ENCODE measurements at regions not wholly inside any gene's neighbourhood (a gene's known extent, or its start where the extent isn't known, plus 50 kb on each side); places are given as distances from the start of the nearest gene placed in this dataset.

DNA sequence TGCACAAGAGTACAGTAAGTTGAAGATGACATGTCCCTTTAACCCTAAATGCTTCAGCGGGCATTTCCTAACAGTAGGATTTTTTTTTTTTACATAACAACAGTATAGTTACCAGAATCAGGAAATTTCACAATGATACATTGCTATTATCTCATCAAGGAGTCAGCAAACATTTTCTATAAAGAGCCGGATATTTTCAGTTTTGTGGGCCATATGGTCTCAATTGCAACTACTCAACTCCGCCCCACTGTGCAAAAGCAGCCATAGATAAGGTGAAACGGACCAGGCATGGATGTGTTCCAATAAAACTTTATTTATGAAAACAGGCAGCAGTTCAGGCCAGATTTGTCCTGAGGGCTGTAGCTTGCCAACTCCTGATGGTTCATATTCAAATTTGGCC lies 130.6 kb downstream of the SMAD6 start:
- DNase-seq = no peak

DNA sequence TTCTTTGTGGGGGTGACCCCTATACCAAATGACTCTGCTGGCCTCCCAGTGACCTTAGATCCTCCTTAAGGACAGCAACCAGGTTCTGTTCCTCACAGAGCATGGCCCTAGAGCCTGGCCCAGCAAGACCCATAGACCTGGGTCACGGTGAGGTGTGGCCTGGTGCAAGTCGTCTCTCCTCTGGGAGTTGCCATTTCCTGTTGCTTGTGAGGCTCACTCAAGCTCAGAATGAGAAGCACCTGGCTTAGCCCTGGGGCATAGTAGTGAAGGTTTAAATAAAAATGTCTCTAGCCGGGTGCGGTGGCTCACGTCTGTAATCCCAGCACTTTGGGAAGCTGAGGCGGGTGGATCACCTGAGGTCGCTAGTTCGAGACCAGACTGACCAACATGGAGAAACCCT lies 131.3 kb downstream of the SMAD6 start:
- DNase-seq = no peak

DNA sequence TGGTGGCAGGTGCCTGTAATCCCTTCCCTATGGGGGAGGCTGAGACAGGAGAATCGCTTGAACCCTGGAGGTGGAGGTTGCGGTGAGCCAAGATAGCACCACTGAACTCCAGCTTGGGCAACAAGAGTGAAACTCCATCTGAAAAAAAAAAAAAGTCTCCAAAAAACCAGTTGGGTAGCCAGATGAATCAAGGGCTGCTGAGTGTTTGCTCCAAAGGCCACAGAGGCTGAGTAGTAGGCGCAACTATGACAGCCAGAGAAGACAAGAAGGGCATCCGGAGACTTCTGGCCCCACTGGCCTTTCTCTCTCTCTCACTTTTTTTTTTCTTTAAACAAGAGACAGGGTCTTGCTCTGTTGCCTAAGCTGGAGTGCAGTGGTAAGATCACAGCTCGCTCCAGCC lies 131.8 kb downstream of the SMAD6 start:
- DNase-seq = no peak

DNA sequence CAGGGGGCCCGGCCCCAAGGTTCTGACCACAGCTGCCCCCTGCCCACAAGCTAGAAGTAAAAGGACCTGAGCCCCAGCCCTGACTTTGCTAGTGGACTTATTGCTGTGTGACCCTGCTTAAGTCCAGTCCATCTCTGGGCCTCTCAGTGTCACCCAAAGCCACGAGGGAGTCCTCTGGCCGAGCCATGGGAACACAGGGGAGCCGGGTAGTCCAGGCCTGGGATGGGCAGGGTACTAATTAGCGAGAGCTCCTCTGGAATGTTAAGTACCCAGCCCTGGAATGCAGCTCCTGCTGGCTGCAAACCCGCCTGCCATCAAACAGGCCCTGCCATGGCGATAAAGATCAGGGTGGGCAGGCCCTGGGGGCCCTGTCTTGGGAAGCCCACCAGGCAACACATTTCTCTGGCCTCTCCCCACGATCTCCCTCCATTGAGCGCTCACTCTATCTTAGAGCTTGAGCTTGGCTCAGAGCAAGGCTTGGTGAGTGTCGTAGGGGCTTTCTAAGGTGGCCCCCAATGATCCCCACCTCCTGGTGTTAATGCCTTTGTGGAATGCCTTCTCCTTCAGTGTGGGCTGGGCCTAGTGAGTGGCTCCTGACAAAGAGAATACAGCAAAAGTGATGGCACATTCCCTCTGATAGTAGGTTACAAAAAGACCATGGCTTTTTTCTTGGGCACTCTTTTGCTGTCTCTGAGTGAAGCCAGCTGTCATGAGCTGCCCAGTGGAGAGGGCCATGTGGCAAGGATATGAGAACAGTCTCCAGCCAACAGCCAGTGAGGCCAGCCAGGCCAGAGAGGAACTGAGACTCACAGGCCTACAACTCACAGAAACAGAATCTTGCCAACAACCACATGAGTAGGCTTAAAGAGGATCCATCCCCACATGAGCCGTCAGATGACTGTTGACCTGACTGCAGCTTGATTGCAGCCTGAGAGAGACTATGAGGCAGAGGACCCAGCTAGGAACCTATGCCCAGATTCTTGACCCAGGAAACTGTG lies 133.1 kb downstream of the SMAD6 start:
- no peak for DNase-seq

DNA sequence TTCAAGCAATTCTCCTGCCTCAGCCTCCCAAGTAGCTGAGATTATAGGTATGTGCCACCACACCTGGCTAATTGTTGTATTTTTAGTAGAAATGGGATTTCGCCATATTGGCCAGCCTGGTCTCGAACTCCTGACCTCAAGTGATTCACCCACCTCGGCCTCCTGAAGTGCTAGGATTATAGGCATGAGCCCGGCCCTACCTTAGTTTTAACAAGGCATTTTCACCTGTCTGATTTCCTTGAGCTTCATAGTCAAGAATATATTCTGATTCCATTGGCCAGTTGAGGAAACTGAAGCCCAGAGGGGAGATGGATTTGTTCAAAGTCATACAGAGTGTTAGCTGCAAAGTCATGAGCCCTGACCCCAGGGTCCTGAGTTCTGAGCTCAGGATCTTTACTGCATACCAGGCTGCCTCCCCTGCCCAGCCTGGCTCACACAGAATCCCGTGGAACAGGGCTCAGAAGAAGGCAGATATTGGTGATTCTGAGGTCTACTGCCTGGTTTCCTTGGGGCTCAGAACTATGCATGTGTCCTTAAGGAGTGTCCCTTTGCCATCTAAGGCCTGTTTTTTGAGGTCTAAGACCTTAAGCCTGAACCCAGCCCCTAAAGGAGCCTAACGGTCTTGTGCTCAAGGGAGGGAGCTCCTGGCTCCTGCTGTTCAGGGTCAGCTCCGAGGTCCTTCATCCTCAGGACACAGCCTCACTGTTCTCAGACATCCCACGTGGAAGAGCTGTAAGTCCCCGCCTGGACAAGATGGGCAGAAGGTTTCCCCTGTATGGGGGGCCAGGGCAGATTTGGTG lies 134.4 kb downstream of the SMAD6 start:
- DNase-seq = no peak

DNA sequence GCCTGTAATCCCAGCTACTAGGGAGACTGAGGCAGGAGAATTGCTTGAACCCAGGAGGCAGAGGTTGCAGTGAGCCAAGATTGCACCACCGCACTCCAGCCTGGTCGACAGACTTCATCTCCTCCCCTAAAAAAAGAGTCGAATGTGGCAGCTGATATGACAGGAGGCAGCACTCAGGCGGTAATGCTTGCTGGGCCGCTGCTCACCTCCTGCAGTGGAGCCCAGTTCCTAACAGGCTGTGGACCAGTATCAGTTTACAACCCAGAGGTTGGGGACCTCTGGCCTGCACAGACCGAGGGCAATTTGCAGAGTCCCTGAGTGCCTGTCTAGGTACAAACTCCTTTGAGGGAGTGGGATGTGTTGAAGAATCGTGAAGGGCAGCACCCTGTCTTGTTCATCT lies 136.2 kb downstream of the SMAD6 start:
- no peak for DNase-seq

DNA sequence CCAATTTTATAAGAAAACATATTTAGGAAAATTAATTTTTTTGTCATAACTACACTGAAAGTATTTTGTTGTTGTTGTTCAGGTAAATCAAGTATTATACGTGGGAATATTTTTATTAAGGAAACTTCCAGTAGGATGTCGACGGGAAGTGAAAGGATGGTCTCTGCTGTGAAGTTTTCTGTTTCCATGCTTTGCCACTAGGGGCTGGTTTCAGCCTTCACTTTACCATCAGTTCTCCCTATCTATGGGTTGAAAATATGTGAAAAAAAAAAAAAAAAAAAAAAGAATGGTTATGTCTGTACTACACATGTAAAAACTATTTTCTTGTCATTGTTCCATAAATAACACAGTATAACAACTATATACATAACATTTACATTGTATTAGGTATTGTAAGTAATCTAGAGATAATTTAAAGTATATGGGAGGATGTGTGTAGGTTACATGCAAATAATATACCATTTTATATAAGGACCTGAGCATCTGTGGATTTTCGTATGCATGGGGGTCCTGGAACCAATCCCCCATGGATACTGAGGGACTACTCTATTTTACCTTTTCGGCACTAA lies 136.7 kb downstream of the SMAD6 start:
- DNase-seq = no peak

DNA sequence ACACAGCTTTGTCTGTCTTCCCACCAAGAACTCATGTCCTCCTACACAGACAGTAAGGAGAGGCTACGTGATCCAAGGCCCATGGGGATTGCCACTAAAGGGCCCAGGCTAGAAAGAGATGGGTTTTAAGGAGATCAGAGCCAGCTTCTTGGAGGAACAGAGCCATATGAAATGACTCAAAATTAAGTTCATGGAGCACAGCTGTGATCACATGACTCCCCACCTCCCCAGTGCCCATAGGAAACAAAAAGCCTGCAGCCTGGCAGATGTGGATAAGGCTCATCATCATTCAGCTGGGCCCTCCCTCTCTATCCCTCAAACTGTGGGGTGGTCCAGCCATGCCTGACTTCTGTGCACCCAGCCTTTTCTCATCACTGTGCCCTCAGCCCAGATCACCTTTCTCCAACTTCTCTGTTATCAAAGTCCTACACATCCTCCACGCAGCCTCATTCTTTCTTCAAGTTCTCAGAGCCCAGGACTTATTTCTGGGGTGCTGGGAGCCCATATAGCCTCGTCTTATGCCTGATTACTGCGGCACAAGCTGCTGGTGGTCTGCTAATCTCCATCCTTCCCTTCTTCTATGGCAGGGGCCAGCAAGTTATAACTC lies 137.6 kb downstream of the SMAD6 start:
- DNase-seq = no peak

DNA sequence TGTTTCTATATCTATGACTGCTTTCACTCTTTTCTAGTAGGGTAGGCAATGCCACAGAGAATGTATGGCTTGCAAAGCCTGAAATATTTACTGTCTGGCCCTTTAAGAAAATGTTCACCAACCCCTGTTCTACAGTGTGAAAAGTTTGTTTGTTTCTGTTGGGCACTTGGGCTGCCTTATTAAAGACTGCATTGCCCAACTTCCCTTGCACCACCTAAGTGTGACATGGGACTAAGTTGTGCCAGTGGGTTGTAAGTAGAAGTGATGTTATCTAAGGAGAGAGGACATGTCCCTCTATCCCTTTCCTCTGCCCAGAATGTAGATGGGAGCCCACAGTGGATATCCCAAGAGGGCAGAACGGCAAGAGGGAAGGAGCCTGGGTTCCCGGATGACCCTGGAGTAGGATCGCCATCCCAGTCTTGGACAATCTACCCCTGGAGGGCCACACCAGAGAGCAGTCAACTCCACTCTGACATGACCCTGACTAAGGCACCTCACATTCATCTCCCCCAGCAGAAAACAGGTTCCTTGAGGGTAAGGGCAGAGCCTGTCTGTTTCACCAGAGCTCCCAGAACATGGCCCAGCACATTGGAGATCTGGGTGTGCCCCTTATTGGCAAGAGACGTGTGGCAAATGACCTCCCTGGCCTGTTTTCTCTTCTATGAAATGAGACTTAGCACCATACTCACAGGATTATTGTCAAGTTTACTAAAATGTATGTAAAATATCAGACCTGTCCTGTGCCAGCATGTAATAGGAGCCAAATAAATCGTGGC lies 138.8 kb downstream of the SMAD6 start:
- DNase-seq = no peak

DNA sequence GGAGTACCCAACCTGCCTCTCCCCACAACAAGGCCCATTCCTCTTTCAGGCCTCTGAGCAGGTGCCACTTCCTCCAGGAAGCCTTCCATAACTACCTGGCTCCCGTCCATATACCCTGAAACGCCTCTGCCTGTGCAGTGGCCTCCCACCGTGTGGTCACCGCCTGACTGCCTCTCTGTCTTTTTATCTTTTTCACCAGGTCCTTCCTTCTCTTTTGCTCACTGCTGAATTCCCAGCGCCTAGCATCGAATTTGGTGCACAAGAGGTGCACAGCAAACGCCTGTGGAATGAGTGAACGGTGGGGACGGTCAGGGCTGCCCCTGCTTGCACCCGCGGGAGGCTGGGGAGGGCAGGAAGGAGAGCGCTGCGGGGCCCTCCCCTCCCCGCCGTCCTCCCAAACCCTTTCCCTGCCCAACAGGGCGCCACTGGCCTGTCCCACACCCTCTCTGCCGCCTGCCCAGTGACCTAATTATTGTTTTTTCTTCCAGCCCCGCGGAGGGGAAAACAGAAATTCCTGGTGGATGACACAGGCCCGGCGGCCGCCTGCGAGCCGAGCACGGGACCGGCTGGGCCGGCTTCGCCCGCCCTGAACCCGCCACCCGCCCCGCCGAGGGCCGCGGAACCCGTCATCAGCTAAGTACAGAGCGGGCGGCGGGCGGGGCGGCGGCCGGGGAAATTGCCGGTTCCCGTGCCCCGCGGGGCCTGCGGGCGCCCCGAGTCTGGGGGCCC lies 140.1 kb downstream of the SMAD6 start:
- no peak for DNase-seq

DNA sequence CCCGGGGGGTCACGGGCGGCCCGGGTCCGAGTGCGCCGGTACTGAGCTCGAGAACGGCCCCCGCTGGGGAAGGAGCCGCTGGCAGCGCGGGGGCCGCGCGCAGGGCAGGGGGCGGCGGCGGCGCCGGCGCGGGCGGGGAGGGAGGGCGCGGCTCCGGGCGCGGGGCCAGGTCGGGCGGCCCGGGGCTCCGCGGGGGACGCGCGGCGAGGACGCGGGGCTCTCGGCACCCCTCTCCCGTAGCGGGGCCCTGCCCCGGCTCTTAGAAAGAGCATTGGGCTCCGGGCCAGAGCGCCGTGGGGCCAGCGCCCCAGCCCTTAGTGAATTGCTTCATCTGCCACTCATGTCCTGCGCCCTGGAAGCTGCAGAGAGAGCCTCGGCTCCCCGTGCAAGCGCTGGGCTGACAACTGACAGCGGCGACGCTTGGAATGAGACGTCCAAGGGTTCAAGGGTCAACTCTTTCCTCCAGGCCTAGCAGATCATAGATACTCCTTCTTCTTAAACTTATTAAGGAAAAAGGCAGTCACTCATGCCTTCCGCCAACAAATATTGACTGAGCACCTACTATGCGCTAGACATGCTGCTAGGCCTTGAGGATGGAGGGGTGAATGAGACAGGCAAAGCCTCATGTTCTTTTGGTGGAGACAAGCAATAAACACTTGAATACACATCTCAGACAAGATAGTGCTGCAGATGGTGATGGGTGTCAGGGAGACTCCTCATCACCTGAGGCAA lies 140.8 kb downstream of the SMAD6 start:
- no peak for DNase-seq

DNA sequence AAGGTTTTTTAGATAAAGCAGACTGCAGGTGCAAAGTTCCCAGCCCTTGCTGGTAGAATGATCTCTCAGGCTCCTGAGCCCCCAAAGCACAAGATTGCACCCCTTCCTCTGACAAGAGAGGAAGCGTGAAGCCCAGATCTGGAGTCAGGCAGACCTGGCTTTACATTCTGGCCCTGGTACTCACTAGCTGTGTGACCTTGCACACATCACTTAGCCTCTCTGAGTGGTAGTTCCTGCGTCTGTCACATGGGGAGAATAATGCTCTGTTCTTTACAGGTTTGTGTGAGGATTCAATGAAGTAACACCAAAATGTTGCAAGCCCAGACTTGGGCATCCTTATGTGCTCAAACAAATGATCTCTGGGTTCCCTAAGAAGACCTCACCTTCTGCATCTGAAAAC lies 141.5 kb downstream of the SMAD6 start:
- DNase-seq = no peak

DNA sequence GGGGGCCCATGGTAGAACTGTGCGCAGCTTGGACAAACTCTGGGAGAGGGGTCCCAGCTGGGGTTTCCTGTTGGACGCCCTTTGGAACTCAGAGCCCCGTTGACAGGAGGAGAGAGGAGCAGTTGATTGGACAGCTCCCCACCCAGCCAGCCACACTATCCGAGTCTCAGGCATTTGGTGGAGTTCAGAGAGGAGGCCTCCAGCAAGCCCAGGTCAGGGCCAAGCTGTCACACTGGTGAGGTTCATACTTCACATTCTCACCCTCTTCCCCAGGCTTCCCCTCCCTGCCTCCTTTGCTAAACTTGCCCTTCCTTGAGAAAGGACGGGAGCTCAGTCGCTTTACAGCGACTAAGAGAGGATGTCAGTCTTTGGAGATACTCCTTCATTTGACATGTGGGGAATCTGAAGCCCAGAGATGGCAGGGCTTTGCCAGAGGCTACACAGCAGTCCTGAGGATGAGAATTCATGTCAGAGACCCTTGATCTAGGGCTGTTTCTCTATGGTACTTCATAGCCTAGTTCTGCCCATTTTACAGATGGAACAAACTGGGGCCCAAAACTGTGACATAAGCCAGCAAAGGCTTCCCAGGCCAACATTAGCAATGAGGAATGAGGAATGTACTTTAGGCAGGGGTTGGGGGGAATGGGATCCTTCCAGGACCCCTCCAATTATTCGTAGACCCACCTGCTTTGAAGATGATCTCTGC lies 142.2 kb downstream of the SMAD6 start:
- no peak for DNase-seq

DNA sequence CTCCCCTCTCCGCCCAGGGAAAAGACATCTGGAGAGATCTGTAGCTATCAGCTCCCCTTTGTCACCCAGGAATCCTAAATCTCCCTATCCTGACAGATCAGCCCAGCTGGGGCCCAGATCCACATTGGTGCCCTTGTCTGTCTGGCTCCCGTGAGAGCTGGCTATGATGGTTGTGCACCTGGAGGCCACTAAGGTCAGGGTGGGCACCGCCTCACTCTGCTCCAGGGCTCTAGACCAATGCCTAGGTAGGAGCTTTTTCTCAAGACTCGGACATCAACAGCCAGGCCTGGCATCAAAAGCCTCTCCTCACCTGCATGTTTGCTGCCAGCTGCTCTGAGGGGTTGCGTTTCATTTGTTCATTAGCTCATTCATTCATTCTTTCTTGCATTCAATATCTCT lies 142.7 kb downstream of the SMAD6 start:
- DNase-seq = no peak

DNA sequence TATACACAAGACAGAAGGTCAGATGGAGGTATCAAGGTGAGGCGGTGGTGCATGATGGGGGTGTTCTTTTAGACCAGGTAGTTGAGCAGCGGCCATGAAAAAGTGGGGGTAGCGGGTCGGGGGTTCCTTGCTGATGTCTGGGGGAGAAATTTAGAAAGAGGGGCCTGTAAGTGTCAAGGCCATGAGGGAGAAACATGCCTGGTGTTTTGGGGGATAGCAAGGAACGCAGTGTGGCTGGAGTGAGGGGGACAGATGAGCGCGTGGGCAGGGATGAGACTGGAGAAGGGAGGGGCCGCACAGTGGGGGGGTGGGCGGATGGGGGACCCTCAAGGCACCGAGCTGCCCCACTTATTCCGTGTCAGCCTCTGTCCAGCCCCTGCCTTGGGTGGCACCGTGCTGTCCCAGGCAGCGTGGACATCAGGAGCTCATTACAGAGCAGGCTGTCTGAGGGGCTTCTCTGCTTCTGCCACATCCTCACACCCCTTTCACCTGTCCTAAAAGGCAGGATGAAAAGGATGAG lies 143.3 kb downstream of the SMAD6 start:
- no peak for DNase-seq

DNA sequence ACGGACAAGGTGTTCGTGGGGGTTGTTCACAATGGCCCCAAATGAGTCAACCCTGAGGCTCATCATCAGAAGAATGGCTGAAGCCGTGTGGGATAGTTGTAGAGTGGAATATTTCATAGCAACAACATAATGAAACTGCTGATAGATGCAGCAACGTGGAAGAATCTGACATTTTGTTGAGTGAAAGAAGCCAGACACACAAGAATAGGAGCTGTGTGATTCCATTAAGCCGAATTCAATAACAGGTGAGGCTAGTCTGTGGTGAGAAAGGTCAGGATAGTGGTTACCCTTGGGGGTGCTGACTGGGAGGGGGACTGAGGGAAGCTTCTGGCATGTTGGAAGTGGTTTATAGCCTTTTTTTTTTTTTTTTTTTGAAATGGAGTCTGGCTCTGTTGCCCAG lies 144.0 kb downstream of the SMAD6 start:
- DNase-seq = no peak

DNA sequence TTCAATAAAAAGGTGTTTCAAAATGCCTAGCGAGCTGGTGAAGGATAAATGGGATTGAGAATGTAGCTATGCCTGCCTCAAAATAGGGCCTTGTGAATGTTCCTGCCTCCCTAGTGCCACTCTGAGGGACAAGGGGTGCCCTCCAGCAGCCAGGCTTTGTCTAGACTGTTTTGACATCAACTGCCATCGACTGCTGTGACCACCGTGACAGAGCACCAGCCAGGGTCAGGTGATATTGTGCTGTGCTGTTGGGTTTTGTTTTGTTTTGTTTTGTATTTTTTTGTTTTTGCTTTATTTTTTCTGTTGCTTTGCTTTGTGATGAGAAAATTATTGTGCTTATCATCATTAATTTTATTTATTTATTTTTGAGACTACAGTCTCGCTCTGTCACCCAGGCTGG lies 144.8 kb downstream of the SMAD6 start:
- no peak for DNase-seq

DNA sequence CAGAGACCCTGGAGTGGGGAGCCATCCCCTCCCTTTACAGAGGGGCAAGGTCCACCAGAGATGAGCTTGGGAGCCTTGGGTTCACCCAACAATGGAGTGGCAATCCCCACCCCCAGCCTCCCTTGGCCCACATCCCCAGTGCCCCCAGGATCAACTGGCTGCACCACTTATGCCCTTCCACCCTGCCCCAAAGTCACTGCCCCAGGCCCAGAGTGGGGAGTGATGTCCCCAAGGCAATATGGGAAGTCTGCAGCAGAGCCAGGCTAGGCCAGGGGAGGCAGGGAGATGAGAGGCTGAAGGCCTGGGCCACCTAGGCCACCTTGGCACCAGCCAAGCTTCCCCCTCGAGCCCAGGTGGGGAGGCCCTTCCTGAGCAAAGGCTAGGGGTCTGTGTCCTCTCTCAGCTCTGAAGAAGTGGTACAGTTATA lies 145.5 kb downstream of the SMAD6 start:
- DNase-seq = no peak

DNA sequence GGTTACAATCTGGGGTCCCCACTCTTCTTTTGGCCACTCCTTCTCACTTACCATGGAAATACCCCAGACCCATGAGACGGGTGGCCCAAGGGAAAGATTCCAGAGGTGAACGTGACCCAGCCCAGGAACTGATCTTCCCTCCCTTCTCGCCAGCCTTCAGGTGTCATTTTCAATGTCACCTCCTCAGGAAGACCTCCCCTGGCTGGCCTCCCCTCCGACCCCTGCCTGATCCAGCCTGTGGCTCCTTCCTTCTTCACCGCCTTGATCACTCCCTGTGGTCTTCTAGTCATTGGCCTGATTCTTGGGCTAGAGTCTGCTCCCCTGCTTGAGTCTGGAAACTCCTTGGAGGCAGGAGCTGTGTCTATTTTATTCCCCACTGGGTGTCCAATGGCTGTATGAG lies 146.1 kb downstream of the SMAD6 start:
- no peak for DNase-seq
